ENCODE measurements at regions not wholly inside any gene's neighbourhood (a gene's known extent, or its start where the extent isn't known, plus 50 kb on each side); places are given as distances from the start of the nearest gene placed in this dataset.

DNA sequence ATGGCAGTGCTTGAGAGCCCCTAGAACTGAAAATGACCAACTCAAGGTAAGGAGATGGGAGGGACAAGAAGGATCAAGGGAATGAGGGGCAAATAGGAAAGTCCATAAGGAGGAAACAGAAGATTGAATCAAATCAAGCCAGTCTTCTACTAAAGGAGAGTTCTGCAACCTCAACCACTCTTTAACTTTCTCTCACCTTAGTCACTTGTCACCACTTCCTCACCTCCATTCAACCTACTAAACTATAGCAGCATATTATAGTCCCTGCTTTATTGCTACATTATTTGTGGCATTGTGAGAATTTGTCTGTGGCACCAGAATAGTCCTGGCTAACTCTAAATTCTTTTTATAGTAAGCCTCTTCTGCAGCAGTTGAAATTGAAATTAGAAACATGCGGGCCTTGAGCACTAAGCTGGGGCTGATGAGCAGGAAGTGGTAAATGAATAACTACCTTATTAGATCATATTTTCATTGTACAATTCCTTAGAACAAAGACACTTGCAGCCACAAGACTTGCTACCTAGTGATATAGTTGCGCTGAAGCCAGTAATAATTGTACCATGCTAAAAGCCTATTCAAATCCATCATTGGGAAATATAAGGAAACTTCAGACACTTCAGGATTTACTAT lies 336.9 kb downstream of the ZNF674 start:
- Histone ChIP-seq H3K4me1 (no peaks in the 10 kb centered on the region), H3K9me3 (no peaks in the 10 kb centered on the region), H3K4me3 (no peak overlapping the region), H3K27me3 (no peaks in the 10 kb centered on the region), H3K27ac (no peak overlapping the region), H3K36me3 (no peaks in the 10 kb centered on the region)
- no peak for ATAC-seq (ENCODE audit: low FRiP score in 2 of 2)
- no peak for DNase-seq
- WGBS, 2 donors: 38 to 50% methylated on average over 2 of the region's 2 CpGs
- TF ChIP-seq EP300 (IDR thresholded peaks at IDR 0.05): no peak
- no peak for TF ChIP-seq POLR2A (IDR thresholded peaks at IDR 0.05)
- TF ChIP-seq POLR2AphosphoS5 (IDR thresholded peaks at IDR 0.05): no peak
- TF ChIP-seq, protein P1, sequence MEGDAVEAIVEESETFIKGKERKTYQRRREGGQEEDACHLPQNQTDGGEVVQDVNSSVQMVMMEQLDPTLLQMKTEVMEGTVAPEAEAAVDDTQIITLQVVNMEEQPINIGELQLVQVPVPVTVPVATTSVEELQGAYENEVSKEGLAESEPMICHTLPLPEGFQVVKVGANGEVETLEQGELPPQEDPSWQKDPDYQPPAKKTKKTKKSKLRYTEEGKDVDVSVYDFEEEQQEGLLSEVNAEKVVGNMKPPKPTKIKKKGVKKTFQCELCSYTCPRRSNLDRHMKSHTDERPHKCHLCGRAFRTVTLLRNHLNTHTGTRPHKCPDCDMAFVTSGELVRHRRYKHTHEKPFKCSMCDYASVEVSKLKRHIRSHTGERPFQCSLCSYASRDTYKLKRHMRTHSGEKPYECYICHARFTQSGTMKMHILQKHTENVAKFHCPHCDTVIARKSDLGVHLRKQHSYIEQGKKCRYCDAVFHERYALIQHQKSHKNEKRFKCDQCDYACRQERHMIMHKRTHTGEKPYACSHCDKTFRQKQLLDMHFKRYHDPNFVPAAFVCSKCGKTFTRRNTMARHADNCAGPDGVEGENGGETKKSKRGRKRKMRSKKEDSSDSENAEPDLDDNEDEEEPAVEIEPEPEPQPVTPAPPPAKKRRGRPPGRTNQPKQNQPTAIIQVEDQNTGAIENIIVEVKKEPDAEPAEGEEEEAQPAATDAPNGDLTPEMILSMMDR (IDR thresholded peaks at IDR 0.05): no peak

DNA sequence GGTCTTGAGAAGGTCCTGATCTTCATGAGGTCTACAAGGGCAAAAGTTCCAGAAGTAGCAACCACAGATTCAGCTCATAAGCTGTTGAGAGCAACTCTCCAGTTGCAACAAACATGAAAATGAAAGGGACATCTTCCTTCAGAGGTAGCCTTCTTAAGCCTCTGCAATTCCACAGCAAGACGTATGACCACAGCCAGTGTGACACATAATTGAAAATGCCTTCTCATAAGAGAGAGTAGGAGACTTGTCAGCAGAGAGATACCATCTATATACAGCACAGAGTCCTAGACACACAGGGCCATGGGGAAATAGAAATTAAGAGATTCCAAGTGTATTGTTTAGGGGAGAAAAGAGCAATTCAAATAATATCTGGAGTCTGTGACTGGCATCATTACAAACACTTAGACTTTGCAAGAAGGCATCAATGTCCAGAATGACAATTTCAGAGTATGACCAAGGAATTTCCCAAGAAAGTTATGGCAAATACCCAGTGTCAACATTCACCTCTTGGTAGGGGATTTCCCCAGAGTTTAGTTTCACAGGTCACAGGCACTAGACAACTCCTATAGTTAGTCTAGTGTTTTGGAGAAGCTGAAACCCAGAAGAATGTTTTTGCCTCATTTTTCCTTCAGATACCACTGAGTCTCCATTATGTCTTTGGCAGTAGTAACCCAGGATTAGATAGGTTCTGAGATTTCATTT lies 340.3 kb downstream of the ZNF674 start:
- Histone ChIP-seq H3K4me3 (no peak overlapping the region), H3K27ac (no peak overlapping the region), H3K9me3 (no peaks in the 10 kb centered on the region), H3K27me3 (no peaks in the 10 kb centered on the region), H3K36me3 (no peaks in the 10 kb centered on the region), H3K4me1 (no peaks in the 10 kb centered on the region)
- TF ChIP-seq, protein P1 (IDR thresholded peaks at IDR 0.05): no peak
- TF ChIP-seq POLR2A (IDR thresholded peaks at IDR 0.05): no peak
- no peak for TF ChIP-seq EP300 (IDR thresholded peaks at IDR 0.05)
- no peak for TF ChIP-seq POLR2AphosphoS5 (IDR thresholded peaks at IDR 0.05)
- ATAC-seq (ENCODE audit: low FRiP score in 2 of 2) (no peak), DNase-seq (no peak)
- 58% methylated on average over 1 of the region's 1 CpG; no CpG with 5 or more reads in 1 of the 2 donors for WGBS, 2 donors

DNA sequence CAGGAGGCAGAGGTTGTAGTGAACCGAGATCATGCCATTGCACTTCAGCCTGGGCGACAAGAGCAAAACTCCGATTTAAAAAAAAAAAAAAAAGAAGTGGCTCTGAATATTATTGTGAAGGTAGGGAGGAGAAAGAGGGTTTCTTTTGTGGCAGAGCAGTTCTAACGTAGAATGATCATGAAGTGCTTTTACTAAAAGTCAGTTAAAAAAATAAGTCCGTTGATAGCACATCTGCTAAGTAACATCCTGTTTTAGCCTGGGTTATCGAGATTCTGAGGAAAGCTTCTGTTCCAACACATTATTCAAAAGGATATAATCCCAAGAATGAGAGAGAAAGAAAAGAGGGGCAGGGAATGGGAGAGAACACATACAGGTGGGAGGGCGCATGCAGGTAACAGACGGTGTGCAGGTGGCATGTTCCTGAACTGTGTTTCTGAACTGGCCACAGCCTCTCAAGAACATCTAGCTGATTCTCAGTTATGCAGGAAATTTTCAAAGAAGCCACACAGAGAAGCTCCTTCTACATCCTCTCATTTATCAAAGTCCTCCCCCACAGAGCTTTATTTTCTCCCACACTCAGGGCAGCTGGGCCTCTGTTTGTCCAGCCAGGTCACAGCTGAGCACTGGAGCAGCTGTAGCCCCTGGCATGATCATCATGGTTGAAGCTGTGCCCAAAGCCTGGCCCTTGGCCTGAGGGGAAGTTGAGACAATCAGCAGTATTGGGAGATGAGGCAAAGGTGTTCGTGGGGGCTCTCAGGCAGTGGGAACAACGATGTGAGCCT lies 342.3 kb downstream of the ZNF674 start:
- ATAC-seq (ENCODE audit: low FRiP score in 2 of 2) (no peak), DNase-seq (no peak)
- WGBS, 2 donors: 61 to 65% methylated on average over 10 of the region's 10 CpGs
- Histone ChIP-seq H3K27ac (no peak overlapping the region), H3K9me3 (no peaks in the 10 kb centered on the region), H3K4me3 (no peak overlapping the region), H3K36me3 (no peaks in the 10 kb centered on the region), H3K27me3 (no peaks in the 10 kb centered on the region), H3K4me1 (no peaks in the 10 kb centered on the region)
- TF ChIP-seq EP300 (IDR thresholded peaks at IDR 0.05) (no peak), POLR2AphosphoS5 (IDR thresholded peaks at IDR 0.05) (no peak), POLR2A (IDR thresholded peaks at IDR 0.05) (no peak)
- TF ChIP-seq, protein P1 (IDR thresholded peaks at IDR 0.05): no peak

DNA sequence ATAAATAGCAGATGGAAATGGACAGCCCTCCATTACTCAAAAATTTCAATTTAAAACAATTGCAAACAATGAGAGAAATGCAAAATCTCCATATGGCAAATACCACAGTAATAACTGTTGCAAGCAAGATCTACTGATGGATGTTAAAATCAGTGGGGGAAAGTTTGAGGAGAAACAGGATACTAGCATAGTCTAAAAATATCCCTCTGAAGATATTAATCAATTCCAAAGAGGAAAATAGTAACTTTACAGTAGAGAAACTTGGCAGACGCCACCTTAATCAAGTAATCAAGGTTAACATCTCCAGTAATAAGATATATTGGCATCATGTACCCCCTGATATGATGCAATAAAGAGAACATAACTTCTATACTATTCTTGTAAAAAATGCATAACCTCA lies 344.8 kb downstream of the ZNF674 start:
- Histone ChIP-seq H3K36me3 (no peaks in the 10 kb centered on the region), H3K9me3 (no peaks in the 10 kb centered on the region), H3K4me1 (no peaks in the 10 kb centered on the region), H3K4me3 (no peak overlapping the region), H3K27me3 (no peaks in the 10 kb centered on the region), H3K27ac (no peak overlapping the region)
- TF ChIP-seq EP300 (IDR thresholded peaks at IDR 0.05) (no peak), POLR2AphosphoS5 (IDR thresholded peaks at IDR 0.05) (no peak)
- TF ChIP-seq, protein P1 (IDR thresholded peaks at IDR 0.05): no peak
- DNase-seq: no peak
- WGBS, 2 donors: 31 to 47% methylated on average over 1 of the region's 1 CpG
- ATAC-seq (ENCODE audit: low FRiP score in 2 of 2): no peak
